Glutamatergic neuron (in vitro differentiated cells): ENCODE measurements at regions not wholly inside any gene's neighbourhood (a gene's known extent, or its start where the extent isn't known, plus 50 kb on each side); places are given as distances from the start of the nearest gene placed in this dataset.
"Not testable (repeated sequence)": the region's sequence is repeated elsewhere in the genome, so short reads cannot be mapped to it uniquely, and the experiment has no call there.

Experiments used
- DNase-seq: peaks from one replicate; pipeline ENCODE4 v3.0.0; 2022
- H3K27ac Mint-ChIP-seq: one replicate; pipeline ENCODE4 v1.8.0; 2020; ENCODE audit warnings: mild to moderate bottlenecking, mixed read lengths, inconsistent platforms; ENCODE audit not compliant: unreplicated experiment
- H3K27me3 Mint-ChIP-seq: one replicate; pipeline ENCODE4 v1.8.0; 2020; ENCODE audit warnings: mild to moderate bottlenecking, moderate library complexity, mixed read lengths, inconsistent platforms; ENCODE audit not compliant: unreplicated experiment
- H3K36me3 Mint-ChIP-seq: one replicate; pipeline ENCODE4 v1.8.0; 2020; ENCODE audit warnings: mild to moderate bottlenecking, mixed read lengths, inconsistent platforms; ENCODE audit not compliant: unreplicated experiment
- H3K4me1 Mint-ChIP-seq: one replicate; pipeline ENCODE4 v1.8.0; 2020; ENCODE audit warnings: mild to moderate bottlenecking, low read depth, mixed read lengths, inconsistent platforms; ENCODE audit not compliant: unreplicated experiment
- H3K4me3 Mint-ChIP-seq: one replicate; pipeline ENCODE4 v1.8.0; 2020; ENCODE audit warnings: mild to moderate bottlenecking, mixed read lengths, inconsistent platforms; ENCODE audit not compliant: unreplicated experiment
- H3K9me3 Mint-ChIP-seq: one replicate; pipeline ENCODE4 v1.8.0; 2020; ENCODE audit warnings: mild to moderate bottlenecking, moderate library complexity, mixed read lengths, inconsistent platforms; ENCODE audit not compliant: unreplicated experiment
- TF ChIP-seq, protein P1 (sequence below): fragments of 200-600 bp; sonication (generic); IDR thresholded peaks from one replicate; pipeline ENCODE4 v1.5.0; 2021; ENCODE audit not compliant: partially characterized antibody, unreplicated experiment

DNA sequence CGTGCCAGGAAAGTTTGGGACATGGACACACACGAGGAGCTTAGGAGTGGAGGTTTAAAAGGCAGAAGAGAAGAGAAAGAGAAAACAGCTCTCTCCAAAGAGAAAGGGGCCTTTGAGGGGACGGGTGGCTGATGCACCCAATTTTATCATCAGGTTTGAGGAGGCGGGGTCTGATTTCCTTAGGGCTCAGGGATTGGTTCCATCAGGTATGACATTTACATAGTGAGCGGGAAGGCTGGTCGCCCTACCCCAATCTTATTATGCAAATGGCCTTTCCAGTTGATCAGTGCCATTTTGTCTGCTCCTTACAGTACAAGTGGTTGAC, 749.1 kb upstream of the TPTE start:
- H3K27ac Mint-ChIP-seq = no peak overlapping the region
- peaks cover 4% of the 10 kb centered on the region for H3K27me3 Mint-ChIP-seq

DNA sequence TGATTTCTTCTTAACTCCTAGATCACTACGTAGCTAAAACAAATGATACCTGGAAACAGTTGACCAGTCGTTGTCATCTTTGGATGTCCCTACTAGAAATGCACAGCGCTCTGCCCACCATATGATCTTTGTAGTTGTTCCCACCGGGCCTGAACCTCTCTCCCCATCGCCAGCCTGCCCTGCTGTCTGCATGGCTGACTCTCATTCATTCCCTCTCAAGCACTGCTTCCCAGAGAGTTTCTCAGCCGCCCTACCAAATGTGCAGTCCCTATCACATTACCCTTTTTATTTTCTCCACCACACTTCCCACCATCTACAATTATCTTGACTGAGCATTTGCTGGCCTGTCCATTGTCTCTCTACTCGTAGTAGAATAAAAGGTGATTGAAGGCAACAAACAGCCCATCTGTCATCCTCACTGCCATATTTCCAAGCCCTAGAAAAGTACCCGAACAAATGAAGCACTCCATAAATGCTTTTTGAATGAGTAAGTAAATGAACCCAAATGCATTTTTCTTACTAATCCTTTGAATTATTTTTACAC, 748.4 kb upstream of the TPTE start:
- not testable (repeated sequence) for H3K27me3 Mint-ChIP-seq, H3K4me3 Mint-ChIP-seq, H3K27ac Mint-ChIP-seq, DNase-seq, H3K4me1 Mint-ChIP-seq
- Mint-ChIP-seq H3K36me3 (peaks cover 11% of the 10 kb centered on the region), H3K9me3 (peaks cover 28% of the 10 kb centered on the region)

More for the DNA sequence above, 749.1 kb upstream of the TPTE start:
- TF ChIP-seq, protein P1, sequence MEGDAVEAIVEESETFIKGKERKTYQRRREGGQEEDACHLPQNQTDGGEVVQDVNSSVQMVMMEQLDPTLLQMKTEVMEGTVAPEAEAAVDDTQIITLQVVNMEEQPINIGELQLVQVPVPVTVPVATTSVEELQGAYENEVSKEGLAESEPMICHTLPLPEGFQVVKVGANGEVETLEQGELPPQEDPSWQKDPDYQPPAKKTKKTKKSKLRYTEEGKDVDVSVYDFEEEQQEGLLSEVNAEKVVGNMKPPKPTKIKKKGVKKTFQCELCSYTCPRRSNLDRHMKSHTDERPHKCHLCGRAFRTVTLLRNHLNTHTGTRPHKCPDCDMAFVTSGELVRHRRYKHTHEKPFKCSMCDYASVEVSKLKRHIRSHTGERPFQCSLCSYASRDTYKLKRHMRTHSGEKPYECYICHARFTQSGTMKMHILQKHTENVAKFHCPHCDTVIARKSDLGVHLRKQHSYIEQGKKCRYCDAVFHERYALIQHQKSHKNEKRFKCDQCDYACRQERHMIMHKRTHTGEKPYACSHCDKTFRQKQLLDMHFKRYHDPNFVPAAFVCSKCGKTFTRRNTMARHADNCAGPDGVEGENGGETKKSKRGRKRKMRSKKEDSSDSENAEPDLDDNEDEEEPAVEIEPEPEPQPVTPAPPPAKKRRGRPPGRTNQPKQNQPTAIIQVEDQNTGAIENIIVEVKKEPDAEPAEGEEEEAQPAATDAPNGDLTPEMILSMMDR = no peak
- H3K4me1 Mint-ChIP-seq = no peaks in the 10 kb centered on the region
- H3K36me3 Mint-ChIP-seq = peaks cover 11% of the 10 kb centered on the region
- H3K9me3 Mint-ChIP-seq = peaks cover 22% of the 10 kb centered on the region
- DNase-seq = no peak
- H3K4me3 Mint-ChIP-seq = no peak overlapping the region

DNA sequence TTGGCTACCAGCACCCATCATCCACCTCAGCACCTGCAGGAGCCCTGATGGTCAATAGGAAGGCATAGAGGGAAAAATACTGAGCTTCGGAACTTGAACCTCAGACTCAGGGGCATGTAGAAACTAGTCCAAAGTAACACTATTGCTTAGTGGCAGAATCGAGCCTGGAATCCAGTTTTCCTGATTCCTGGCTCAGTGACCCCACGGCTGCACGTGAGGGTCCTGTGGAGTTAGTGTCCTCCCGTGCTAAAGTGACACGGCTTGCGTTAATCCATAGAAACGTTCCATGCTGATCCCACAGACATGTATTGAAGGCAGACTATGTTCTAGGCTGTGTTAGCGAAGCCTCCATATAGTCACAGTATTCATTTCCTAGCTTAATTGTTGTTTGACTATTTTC, 747.0 kb upstream of the TPTE start:
- no peak overlapping the region for H3K4me3 Mint-ChIP-seq
- no peaks in the 10 kb centered on the region for H3K4me1 Mint-ChIP-seq
- H3K27ac Mint-ChIP-seq = no peak overlapping the region
- peaks cover 31% of the 10 kb centered on the region for H3K9me3 Mint-ChIP-seq
- TF ChIP-seq, protein P1 = no peak
- peaks cover 8% of the 10 kb centered on the region for H3K27me3 Mint-ChIP-seq
- H3K36me3 Mint-ChIP-seq = peaks cover 16% of the 10 kb centered on the region
- no peak for DNase-seq

DNA sequence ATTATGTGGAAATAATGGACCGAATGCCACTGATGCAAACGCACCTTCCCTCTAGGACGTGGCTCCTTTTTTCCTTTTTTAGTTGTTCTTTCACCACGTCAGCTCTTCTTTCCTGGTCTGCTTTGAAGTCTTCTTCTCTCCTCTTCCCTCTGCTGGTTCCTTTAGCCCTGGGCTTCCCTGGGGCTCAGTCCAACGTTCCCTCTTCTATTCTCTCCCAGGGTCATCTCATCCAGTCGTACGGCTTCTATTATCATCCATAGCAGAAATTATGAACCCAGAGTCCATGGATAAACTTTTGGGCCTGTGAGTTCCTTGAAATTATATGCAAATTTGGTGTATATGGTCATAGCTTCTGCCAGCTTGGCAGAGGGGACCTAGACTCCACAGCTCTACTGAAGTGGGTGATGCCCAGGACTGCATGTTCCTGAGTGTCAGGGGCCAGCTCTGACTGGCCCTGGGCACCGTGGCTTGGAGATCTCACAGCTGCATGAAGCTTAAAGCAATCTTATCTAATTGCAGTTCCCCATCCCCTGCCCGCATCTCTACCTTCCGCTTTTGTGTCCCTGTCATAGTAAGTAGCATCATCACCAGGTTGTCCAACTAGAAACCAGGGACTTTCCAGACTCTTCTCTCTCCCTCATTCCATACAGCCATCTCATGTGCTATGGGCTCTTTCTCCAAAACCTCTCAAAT, 746.3 kb upstream of the TPTE start:
- not testable (repeated sequence) for H3K27me3 Mint-ChIP-seq, H3K4me3 Mint-ChIP-seq, H3K4me1 Mint-ChIP-seq, DNase-seq, H3K27ac Mint-ChIP-seq
- Mint-ChIP-seq H3K9me3 (peaks cover 31% of the 10 kb centered on the region), H3K36me3 (peaks cover 16% of the 10 kb centered on the region)

DNA sequence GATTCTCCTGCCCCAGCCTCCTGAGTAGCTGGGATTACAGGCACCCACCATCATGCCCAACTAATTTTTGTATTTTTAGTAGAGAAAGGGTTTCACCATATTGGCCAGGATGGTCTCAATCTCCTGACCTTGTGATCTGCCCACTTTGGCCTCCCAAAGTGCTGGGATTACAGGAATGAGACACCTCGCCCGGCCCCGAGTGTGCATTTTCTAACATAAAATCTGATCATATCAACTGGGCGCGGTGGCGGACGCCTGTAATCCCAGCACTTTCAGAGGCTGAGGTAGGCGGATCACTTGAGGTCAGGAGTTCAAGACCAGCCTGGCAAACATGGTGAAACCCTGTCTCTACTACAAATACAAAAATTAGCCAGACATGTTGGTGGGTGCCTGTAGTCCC, 745.5 kb upstream of the TPTE start:
- Mint-ChIP-seq H3K36me3 (peaks cover 16% of the 10 kb centered on the region), H3K9me3 (peaks cover 35% of the 10 kb centered on the region)
- not testable (repeated sequence) for DNase-seq, H3K27me3 Mint-ChIP-seq, H3K4me1 Mint-ChIP-seq, H3K4me3 Mint-ChIP-seq, H3K27ac Mint-ChIP-seq

DNA sequence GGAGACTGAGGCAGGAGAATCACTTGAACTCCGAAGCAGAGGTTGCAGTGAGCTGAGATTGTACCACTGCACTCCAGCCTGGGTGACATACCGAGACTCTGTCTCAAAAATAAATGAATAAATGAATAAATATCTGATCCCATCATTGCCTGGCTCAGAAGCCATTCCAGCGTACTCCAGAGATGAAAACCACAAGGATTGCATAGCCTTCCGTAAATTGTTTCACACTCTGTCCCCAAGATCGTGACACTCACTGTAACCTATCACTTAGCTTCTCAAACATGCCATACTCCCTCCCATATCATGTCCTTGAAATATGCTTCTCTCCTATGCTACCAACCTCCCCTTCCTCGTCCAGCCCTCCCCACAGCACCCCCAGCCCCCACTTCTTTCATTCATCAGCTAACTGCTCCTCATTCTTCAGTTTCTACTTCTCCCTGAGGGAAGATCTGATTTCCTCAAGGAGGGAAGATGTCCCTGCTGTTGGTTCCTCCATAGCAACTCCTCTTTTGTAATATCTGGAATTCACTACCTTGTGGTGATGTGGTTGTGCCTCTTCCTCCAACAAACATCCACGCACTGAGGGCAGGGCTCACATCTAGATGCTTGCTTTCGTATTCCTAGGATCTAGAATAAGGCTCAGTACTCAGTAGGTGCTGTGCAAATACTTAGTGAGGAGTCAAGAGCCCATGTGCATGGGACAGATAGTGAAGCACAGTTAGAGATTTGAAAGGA, 744.9 kb upstream of the TPTE start:
- not testable (repeated sequence) for H3K27me3 Mint-ChIP-seq, H3K4me1 Mint-ChIP-seq, H3K4me3 Mint-ChIP-seq, DNase-seq, H3K27ac Mint-ChIP-seq
- H3K36me3 Mint-ChIP-seq = peaks cover 16% of the 10 kb centered on the region
- H3K9me3 Mint-ChIP-seq = peaks cover 36% of the 10 kb centered on the region

DNA sequence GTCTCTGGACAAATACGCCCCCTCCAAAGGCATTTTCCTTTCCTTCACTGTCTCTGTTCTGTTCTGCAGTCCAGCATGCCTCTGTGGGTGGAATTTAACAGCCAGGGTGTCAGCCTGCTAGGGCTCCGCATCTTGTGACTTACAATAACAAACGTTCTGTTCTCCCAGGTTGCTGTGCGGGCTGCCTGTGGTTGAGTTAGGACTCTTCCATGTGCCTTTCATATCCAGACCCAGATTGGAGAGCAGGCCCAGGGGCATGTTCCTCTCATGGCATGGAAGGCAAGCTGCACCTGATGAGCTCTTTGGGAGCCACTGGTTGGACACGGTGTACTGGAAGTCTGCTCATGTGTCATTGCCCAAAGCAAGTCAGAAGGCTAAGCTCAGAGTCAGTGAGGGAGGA, 742.8 kb upstream of the TPTE start:
- Mint-ChIP-seq H3K36me3 (peaks cover 16% of the 10 kb centered on the region), H3K9me3 (peaks cover 37% of the 10 kb centered on the region)
- not testable (repeated sequence) for H3K27me3 Mint-ChIP-seq, H3K4me3 Mint-ChIP-seq, H3K27ac Mint-ChIP-seq, H3K4me1 Mint-ChIP-seq, DNase-seq
